ENCODE measurements at regions not wholly inside any gene's neighbourhood (a gene's known extent, or its start where the extent isn't known, plus 50 kb on each side); places are given as distances from the start of the nearest gene placed in this dataset.

GRCh38 chr14:22081337-22081736 is 407.7 kb upstream of the OR4E1 start:
- 8 to 9% methylated on average over 1 of the region's 1 CpG for WGBS, 2 experiments (ENCODE audit: low coverage in 1 of 2, low lambda C conversion rate in 2 of 2, missing lambda C conversion rate in 2 of 2)
- H3K4me2 ChIP-seq (ENCODE audit: unreplicated experiment) = no peak overlapping the region
- H3K9me3 ChIP-seq (ENCODE audit: low read depth) = no peaks in the 10 kb centered on the region
- no peak overlapping the region for H2AFZ ChIP-seq
- no peak overlapping the region for H3K27ac ChIP-seq
- H3K27me3 ChIP-seq (replicated peaks; ENCODE audit: insufficient read depth) = no peaks in the 10 kb centered on the region
- H3K9me2 ChIP-seq (ENCODE audit: insufficient read depth) = no peaks in the 10 kb centered on the region
- H3K36me3 ChIP-seq (ENCODE audit: low read depth) = no peaks in the 10 kb centered on the region
- no peak overlapping the region for H3K9ac ChIP-seq
- no peak for TF ChIP-seq EZH2 (IDR thresholded peaks at IDR 0.05; ENCODE audit: insufficient read depth, poor library complexity, severe bottlenecking)
- H4K20me1 ChIP-seq (ENCODE audit: insufficient read depth) = no peaks in the 10 kb centered on the region
- H3K4me3 ChIP-seq = no peak overlapping the region
- no peaks in the 10 kb centered on the region for H3F3A ChIP-seq (ENCODE audit: insufficient read depth)
- in situ Hi-C loops (cut with MboI) = no loop called here
- no peaks in the 10 kb centered on the region for H3K4me1 ChIP-seq (ENCODE audit: insufficient read depth)
- H3K79me2 ChIP-seq (ENCODE audit: insufficient read depth) = no peaks in the 10 kb centered on the region
- DNase-seq = no peak

- H3K27me3 ChIP-seq (replicated peaks; ENCODE audit: insufficient read depth) = no peaks in the 10 kb centered on the region
- no peaks in the 10 kb centered on the region for H3K36me3 ChIP-seq (ENCODE audit: low read depth)
- no peaks in the 10 kb centered on the region for H4K20me1 ChIP-seq (ENCODE audit: insufficient read depth)
- TF ChIP-seq EZH2phosphoT487 (IDR thresholded peaks at IDR 0.05; ENCODE audit: insufficient read depth, low read depth) = no peak
- TF ChIP-seq EZH2 (IDR thresholded peaks at IDR 0.05; ENCODE audit: insufficient read depth, poor library complexity, severe bottlenecking) = no peak
- no peak overlapping the region for H3K9ac ChIP-seq
- H3K4me1 ChIP-seq (ENCODE audit: insufficient read depth) = no peaks in the 10 kb centered on the region
- H3K79me2 ChIP-seq (ENCODE audit: insufficient read depth) = no peaks in the 10 kb centered on the region
- H3K4me2 ChIP-seq (ENCODE audit: unreplicated experiment) = no peak overlapping the region
- WGBS, 2 experiments (ENCODE audit: low coverage in 1 of 2, low lambda C conversion rate in 2 of 2, missing lambda C conversion rate in 2 of 2) = 23 to 33% methylated on average over 1 of the region's 1 CpG
- H3F3A ChIP-seq (ENCODE audit: insufficient read depth) = no peaks in the 10 kb centered on the region
- no peak for DNase-seq
- H3K9me3 ChIP-seq (ENCODE audit: low read depth) = no peaks in the 10 kb centered on the region
- no peaks in the 10 kb centered on the region for H3K9me2 ChIP-seq (ENCODE audit: insufficient read depth)
- no peak overlapping the region for H2AFZ ChIP-seq
- in situ Hi-C loops (cut with MboI) = no loop called here
- H3K4me3 ChIP-seq = no peak overlapping the region
- no peak overlapping the region for H3K27ac ChIP-seq
These were observed 406.1 kb upstream of the OR4E1 start for GRCh38 chr14:22079766-22080165.

- Histone ChIP-seq H3K79me2 (ENCODE audit: insufficient read depth) (no peaks in the 10 kb centered on the region), H4K20me1 (ENCODE audit: insufficient read depth) (no peaks in the 10 kb centered on the region), H3K4me1 (ENCODE audit: insufficient read depth) (no peaks in the 10 kb centered on the region), H3K4me3 (no peak overlapping the region), H3K36me3 (ENCODE audit: low read depth) (no peaks in the 10 kb centered on the region), H3F3A (ENCODE audit: insufficient read depth) (no peaks in the 10 kb centered on the region), H3K9ac (no peak overlapping the region), H3K4me2 (ENCODE audit: unreplicated experiment) (no peak overlapping the region), H3K27me3 (replicated peaks; ENCODE audit: insufficient read depth) (no peaks in the 10 kb centered on the region), H3K27ac (no peak overlapping the region), H2AFZ (no peak overlapping the region), H3K9me3 (ENCODE audit: low read depth) (no peaks in the 10 kb centered on the region), H3K9me2 (ENCODE audit: insufficient read depth) (no peaks in the 10 kb centered on the region)
- DNase-seq = no peak
- in situ Hi-C loops (cut with MboI) = no loop called here
- no peak for TF ChIP-seq EZH2phosphoT487 (IDR thresholded peaks at IDR 0.05; ENCODE audit: insufficient read depth, low read depth)
- no peak for TF ChIP-seq EZH2 (IDR thresholded peaks at IDR 0.05; ENCODE audit: insufficient read depth, poor library complexity, severe bottlenecking)
These were observed 400.2 kb upstream of the OR4E1 start for GRCh38 chr14:22073801-22074200.

- H3K9me2 ChIP-seq (ENCODE audit: insufficient read depth) = no peaks in the 10 kb centered on the region
- no peak for TF ChIP-seq EZH2phosphoT487 (IDR thresholded peaks at IDR 0.05; ENCODE audit: insufficient read depth, low read depth)
- no peak for TF ChIP-seq EZH2 (IDR thresholded peaks at IDR 0.05; ENCODE audit: insufficient read depth, poor library complexity, severe bottlenecking)
- H3K27me3 ChIP-seq (replicated peaks; ENCODE audit: insufficient read depth) = no peaks in the 10 kb centered on the region
- H2AFZ ChIP-seq = no peak overlapping the region
- H3K36me3 ChIP-seq (ENCODE audit: low read depth) = no peaks in the 10 kb centered on the region
- 75 to 81% methylated on average over 12 of the region's 12 CpGs for WGBS, 2 experiments (ENCODE audit: low coverage in 1 of 2, low lambda C conversion rate in 2 of 2, missing lambda C conversion rate in 2 of 2)
- no peak overlapping the region for H3K9ac ChIP-seq
- H3F3A ChIP-seq (ENCODE audit: insufficient read depth) = no peaks in the 10 kb centered on the region
- no peaks in the 10 kb centered on the region for H3K79me2 ChIP-seq (ENCODE audit: insufficient read depth)
- H3K9me3 ChIP-seq (ENCODE audit: low read depth) = no peaks in the 10 kb centered on the region
- H3K4me1 ChIP-seq (ENCODE audit: insufficient read depth) = no peaks in the 10 kb centered on the region
- H3K4me2 ChIP-seq (ENCODE audit: unreplicated experiment) = no peak overlapping the region
- DNase-seq = no peak
- H3K27ac ChIP-seq = no peak overlapping the region
- in situ Hi-C loops (cut with MboI) = no loop called here
- H3K4me3 ChIP-seq = no peak overlapping the region
- no peaks in the 10 kb centered on the region for H4K20me1 ChIP-seq (ENCODE audit: insufficient read depth)
These were observed 397.4 kb upstream of the OR4E1 start for GRCh38 chr14:22071006-22071405.

Measured in GM23248 (cell line).